Hematopoietic multipotent progenitor cell (in vitro differentiated cells): ENCODE measurements at regions not wholly inside any gene's neighbourhood (a gene's known extent, or its start where the extent isn't known, plus 50 kb on each side); places are given as distances from the start of the nearest gene placed in this dataset.
"Not testable (repeated sequence)": the region's sequence is repeated elsewhere in the genome, so short reads cannot be mapped to it uniquely, and the experiment has no call there.

Experiments used
- DNase-seq, 3 donors: peaks; one replicate each; pipeline ENCODE4 v3.0.0-alpha.2; 2011 to 2015; ENCODE audit warnings: low read depth in 2 of 3, low spot score in 2 of 3

DNA sequence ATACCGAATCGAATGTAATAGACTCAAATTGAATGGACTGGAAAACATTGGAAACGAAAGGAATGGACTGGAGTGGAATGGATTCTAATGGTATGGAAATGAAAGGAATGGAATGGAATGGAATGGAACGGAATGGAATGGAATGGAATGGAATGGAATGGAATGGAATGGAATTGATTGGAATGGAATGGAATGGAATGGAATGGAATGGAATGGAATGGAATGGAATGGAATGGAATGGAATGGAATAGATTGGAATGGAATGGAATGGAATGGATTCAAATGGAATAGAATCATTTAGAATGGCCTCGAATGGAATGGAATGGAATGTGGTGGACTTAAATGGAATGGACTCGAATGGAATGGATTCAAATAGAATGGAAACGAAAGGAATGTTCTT is 1057.5 kb upstream of the USP9Y start:
- not testable (repeated sequence) for DNase-seq

GRCh38 chrY:11668221-11668620 is 1032.8 kb upstream of the USP9Y start:
- DNase-seq: peak in 1 of 3 donors; percentile 0
